IMR-90 (cell line): ENCODE measurements at regions not wholly inside any gene's neighbourhood (a gene's known extent, or its start where the extent isn't known, plus 50 kb on each side); places are given as distances from the start of the nearest gene placed in this dataset.

Experiments
- ATAC-seq: fragments of 200-7000 bp; cut with Tn5 transposase; 2 replicates; pipeline ENCODE4 v1.9.1; 2020; ENCODE audit warnings: low read depth, mild to moderate bottlenecking, moderate library complexity
- BruUV-seq: library from RNA; stranded (reverse); fragments of 400-500 nt; replicated peaks from 2 replicates; lab custom pipeline; 2021; lab: Mats Ljungman, UMichigan
- CTCF ChIA-PET: fragments of 300-600 bp; formaldehyde crosslinking; extraction: SDS; loops from one replicate; lab custom pipeline; 2021; ENCODE audit warnings: antibody characterized with exemption; lab: Yijun Ruan, JAX
- POLR2A ChIA-PET: fragments of 300-600 bp; sonication (Branson Sonifier 250); formaldehyde crosslinking; loops from one replicate; lab custom pipeline; 2022; ENCODE audit warnings: antibody characterized with exemption; ENCODE audit not compliant: unreplicated experiment; lab: Charles Lee
- DNase-seq: peaks from one replicate; pipeline ENCODE4 v3.0.0; 2013
- H2AFZ ChIP-seq: replicated peaks from 2 replicates; pipeline ENCODE3; 2013; ENCODE audit warnings: low read length, mild to moderate bottlenecking; ENCODE audit not compliant: poor library complexity
- H2AK5ac ChIP-seq: 2 replicates; pipeline ENCODE4 v1.6.1; 2013; ENCODE audit warnings: low read depth, low read length, inconsistent platforms
- H2AK9ac ChIP-seq: replicated peaks from 2 replicates; pipeline ENCODE3; 2013; ENCODE audit warnings: mild to moderate bottlenecking, low read depth, low read length, moderate library complexity; ENCODE audit not compliant: poor library complexity
- H2BK120ac ChIP-seq: 2 replicates; pipeline ENCODE4 v1.6.1; 2013; ENCODE audit warnings: low read depth, low read length, inconsistent platforms
- H2BK15ac ChIP-seq: 3 replicates; pipeline ENCODE4 v1.6.1; 2013; ENCODE audit warnings: low read depth, low read length, inconsistent platforms
- H2BK20ac ChIP-seq: 2 replicates; pipeline ENCODE4 v1.6.1; 2013; ENCODE audit warnings: low read depth, mild to moderate bottlenecking, inconsistent platforms, low read length, moderate library complexity
- H2BK5ac ChIP-seq: 2 replicates; pipeline ENCODE4 v1.6.1; 2013; ENCODE audit warnings: mild to moderate bottlenecking, low read depth, low read length, inconsistent platforms; ENCODE audit not compliant: poor library complexity, severe bottlenecking
- H3K14ac ChIP-seq: replicated peaks from 2 replicates; pipeline ENCODE4 v1.6.1; 2013; ENCODE audit warnings: low read depth, low read length, inconsistent platforms
- H3K18ac ChIP-seq: 2 replicates; pipeline ENCODE4 v1.6.1; 2013; ENCODE audit warnings: low read depth, low read length, control low read depth
- H3K23ac ChIP-seq: 2 replicates; pipeline ENCODE4 v1.6.1; 2013; ENCODE audit warnings: low read depth, low read length, inconsistent platforms
- H3K27ac ChIP-seq: 2 replicates; pipeline ENCODE4 v1.5.1; 2013; ENCODE audit warnings: mild to moderate bottlenecking, control low read depth, low read length; ENCODE audit not compliant: insufficient read depth
- H3K27me3 ChIP-seq: 2 replicates; pipeline ENCODE4 v1.6.1; 2013; ENCODE audit warnings: low read length; ENCODE audit not compliant: control insufficient read depth, insufficient read depth
- H3K36me3 ChIP-seq: 2 replicates; pipeline ENCODE4 v1.6.1; 2013; ENCODE audit warnings: low read length, mixed read lengths; ENCODE audit not compliant: control insufficient read depth, insufficient read depth
- H3K4ac ChIP-seq: 2 replicates; pipeline ENCODE4 v1.6.1; 2013; ENCODE audit warnings: low read depth, low read length, inconsistent platforms
- H3K4me1 ChIP-seq: 2 replicates; pipeline ENCODE4 v1.6.1; 2013; ENCODE audit warnings: low read length, mixed read lengths; ENCODE audit not compliant: control insufficient read depth, insufficient read depth
- H3K4me2 ChIP-seq: 2 replicates; pipeline ENCODE4 v1.6.1; 2013; ENCODE audit warnings: low read depth, mild to moderate bottlenecking, control low read depth, low read length, moderate library complexity
- H3K4me3 ChIP-seq: 2 replicates; pipeline ENCODE4 v1.5.1; 2013; ENCODE audit warnings: low read depth, mild to moderate bottlenecking, control low read depth, low read length, moderate library complexity; ENCODE audit not compliant: insufficient read depth
- H3K56ac ChIP-seq: 2 replicates; pipeline ENCODE4 v1.6.1; 2013; ENCODE audit warnings: low read length, inconsistent platforms; ENCODE audit not compliant: insufficient read depth; ENCODE audit errors: extremely low read depth
- H3K79me1 ChIP-seq, 2 experiments: 2 replicates each; pipeline ENCODE4 v1.6.1; 2013; ENCODE audit warnings: low read length in 2 of 2, inconsistent platforms in 1 of 2, low read depth in 1 of 2
- H3K9ac ChIP-seq: 2 replicates; pipeline ENCODE4 v1.6.1; 2013; ENCODE audit warnings: low read depth, low read length, control low read depth
- H3K9me1 ChIP-seq: 2 replicates; pipeline ENCODE4 v1.6.1; 2013; ENCODE audit warnings: low read length, inconsistent platforms; ENCODE audit not compliant: insufficient read depth
- H3K9me3 ChIP-seq: 2 replicates; pipeline ENCODE4 v1.6.1; 2013; ENCODE audit warnings: low read length; ENCODE audit not compliant: control insufficient read depth, insufficient read depth
- H4K20me1 ChIP-seq: 2 replicates; pipeline ENCODE4 v1.6.1; 2013; ENCODE audit warnings: low read length, inconsistent platforms; ENCODE audit not compliant: insufficient read depth
- H4K5ac ChIP-seq: 2 replicates; pipeline ENCODE4 v1.6.1; 2013; ENCODE audit warnings: mild to moderate bottlenecking, low read depth, low read length, control low read depth
- H4K8ac ChIP-seq, 2 experiments: 2 replicates each; pipeline ENCODE4 v1.6.1; 2013; ENCODE audit warnings: low read depth in 2 of 2, low read length in 2 of 2, control low read depth in 1 of 2, inconsistent platforms in 1 of 2
- H4K91ac ChIP-seq: 2 replicates; pipeline ENCODE4 v1.6.1; 2013; ENCODE audit warnings: low read depth, low read length, inconsistent platforms; ENCODE audit not compliant: insufficient read depth
- BHLHE40 ChIP-seq: fragments of 150-350 bp; IDR thresholded peaks from 2 replicates; pipeline ENCODE4 v1.6.1; 2016; ENCODE audit warnings: mild to moderate bottlenecking, low read depth, low read length
- CEBPB ChIP-seq: IDR thresholded peaks from 2 replicates; pipeline ENCODE4 v1.6.1; 2012; ENCODE audit warnings: low read depth, low read length, improper control_type of control experiment
- CHD1 ChIP-seq: IDR thresholded peaks from 2 replicates; pipeline ENCODE4 v1.6.1; 2012; ENCODE audit warnings: low read depth, low read length, improper control_type of control experiment
- CTCF ChIP-seq: conservative IDR thresholded peaks from 2 replicates; pipeline ENCODE4 v1.5.1; 2012; ENCODE audit warnings: mild to moderate bottlenecking, low read depth, low read length, improper control_type of control experiment
- ELK1 ChIP-seq: fragments of 150-350 bp; IDR thresholded peaks from 2 replicates; pipeline ENCODE4 v1.6.1; 2016; ENCODE audit warnings: low read depth, mild to moderate bottlenecking, low read length, moderate library complexity, borderline replicate concordance
- FOS ChIP-seq: fragments of 150-350 bp; IDR thresholded peaks from 2 replicates; pipeline ENCODE4 v1.6.1; 2016; ENCODE audit warnings: low read depth, low read length
- MAFK ChIP-seq: IDR thresholded peaks from 2 replicates; pipeline ENCODE4 v1.6.1; 2012; ENCODE audit warnings: low read depth, low read length, improper control_type of control experiment
- MAZ ChIP-seq: IDR thresholded peaks from 2 replicates; pipeline ENCODE4 v1.6.1; 2012; ENCODE audit warnings: low read depth, mild to moderate bottlenecking, low read length, improper control_type of control experiment, moderate library complexity, borderline replicate concordance
- MXI1 ChIP-seq: IDR thresholded peaks from 2 replicates; pipeline ENCODE4 v1.6.1; 2012; ENCODE audit warnings: low read depth, mild to moderate bottlenecking, low read length, moderate library complexity, borderline replicate concordance
- NFE2L2 ChIP-seq: fragments of 150-350 bp; IDR thresholded peaks from 2 replicates; pipeline ENCODE4 v1.6.1; 2016; ENCODE audit warnings: low read depth, mild to moderate bottlenecking, low read length
- POLR2A ChIP-seq: IDR thresholded peaks from 2 replicates; pipeline ENCODE4 v1.6.1; 2012; ENCODE audit warnings: mild to moderate bottlenecking, low read depth, low read length
- RAD21 ChIP-seq: IDR thresholded peaks from 2 replicates; pipeline ENCODE4 v1.6.1; 2012; ENCODE audit warnings: low read length, improper control_type of control experiment
- RCOR1 ChIP-seq: IDR thresholded peaks from 2 replicates; pipeline ENCODE4 v1.6.1; 2012; ENCODE audit warnings: mild to moderate bottlenecking, low read length, improper control_type of control experiment; ENCODE audit not compliant: insufficient replicate concordance
- SMC3 ChIP-seq: fragments of 150-350 bp; IDR thresholded peaks from 2 replicates; pipeline ENCODE4 v1.6.1; 2016; ENCODE audit warnings: low read depth, mild to moderate bottlenecking, antibody characterized with exemption, low read length, moderate library complexity
- WGBS, 2 experiments: methylation state at CpG; one replicate each; pipeline versions ENCODE4 v1.1.5 to v1.1.7; 2013; ENCODE audit warnings: missing lambda C conversion rate in 2 of 2; ENCODE audit not compliant: insufficient read length in 1 of 2; ENCODE audit errors: extremely low coverage in 2 of 2; 5-methylcytosine and 5-hydroxymethylcytosine counted together
- dilution Hi-C: fragments of 300-500 bp; cut with HindIII; formaldehyde crosslinking; loops from one replicate; pipeline ENCODE4 v1.14.3; 2018; ENCODE audit warnings: low sequenced_read_pairs; ENCODE audit not compliant: unreplicated experiment
- in situ Hi-C: fragments of 300-500 bp; cut with MboI; formaldehyde crosslinking; loops from 3 replicates; pipeline ENCODE4 v1.14.3; 2019; ENCODE audit warnings: low sequenced_read_pairs, inconsistent platforms, mixed read lengths
- intact Hi-C: fragments of 100-400 bp; cut with micrococcal nuclease; formaldehyde crosslinking; loops from 2 replicates; pipeline ENCODE4 v1.10.0; 2022

- ATAC-seq (no peak), DNase-seq (no peak)
- no peak overlapping the region for H3K4ac ChIP-seq
- ChIA-PET POLR2A (no interaction called here), CTCF (no interaction called here)
- no peak overlapping the region for H3K14ac ChIP-seq
- H3K27ac ChIP-seq: no peak overlapping the region
- H2BK15ac ChIP-seq: no peak overlapping the region
- no peaks in the 10 kb centered on the region for H3K4me1 ChIP-seq
- H2AK9ac ChIP-seq: no peak overlapping the region
- intact Hi-C loops: no loop called here
- no peaks in the 10 kb centered on the region for H3K27me3 ChIP-seq
- dilution Hi-C loops: no loop called here
- no peak for TF ChIP-seq FOS
- TF ChIP-seq MAZ: no peak
- no peak for TF ChIP-seq BHLHE40
- no peak for TF ChIP-seq SMC3
- TF ChIP-seq ELK1: no peak
- no peak for TF ChIP-seq CEBPB
- TF ChIP-seq RCOR1: no peak
- no peak for TF ChIP-seq MAFK
- no peak for TF ChIP-seq CHD1
- TF ChIP-seq NFE2L2: no peak
- TF ChIP-seq CTCF: no peak
- TF ChIP-seq RAD21: no peak
- TF ChIP-seq POLR2A: no peak
- TF ChIP-seq MXI1: no peak
- no peak overlapping the region for H3K23ac ChIP-seq
- H3K9ac ChIP-seq: no peak overlapping the region
- no peak overlapping the region for H4K91ac ChIP-seq
- no peaks in the 10 kb centered on the region for H3K79me1 ChIP-seq
- no peak overlapping the region for H2BK120ac ChIP-seq
- H3K4me2 ChIP-seq: no peak overlapping the region
- no peak overlapping the region for H3K56ac ChIP-seq
- BruUV-seq: no TSS peak
- H2AFZ ChIP-seq: no peak overlapping the region
- no peak overlapping the region for H2BK20ac ChIP-seq
- in situ Hi-C loops: no loop called here
- WGBS, 2 experiments: no CpG with 5 or more reads among the region's 5 CpGs
- H2BK5ac ChIP-seq: no peak overlapping the region
- no peaks in the 10 kb centered on the region for H3K36me3 ChIP-seq
- no peak overlapping the region for H3K18ac ChIP-seq
- H4K20me1 ChIP-seq: no peaks in the 10 kb centered on the region
- H3K4me3 ChIP-seq: no peak overlapping the region
- no peak overlapping the region for H4K5ac ChIP-seq
- no peak overlapping the region for H2AK5ac ChIP-seq
- no peak overlapping the region for H4K8ac ChIP-seq
- H3K9me3 ChIP-seq: 0 out of 2 replicates have a peak, but pooled peaks cover 2% of the 10 kb centered on the region
- no peaks in the 10 kb centered on the region for H3K9me1 ChIP-seq
Measured at GRCh38 chr16:10326647-10327046, 59.2 kb upstream of the ATF7IP2 start.
